ENCODE measurements at regions not wholly inside any gene's neighbourhood (a gene's known extent, or its start where the extent isn't known, plus 50 kb on each side); places are given as distances from the start of the nearest gene placed in this dataset.

DNA sequence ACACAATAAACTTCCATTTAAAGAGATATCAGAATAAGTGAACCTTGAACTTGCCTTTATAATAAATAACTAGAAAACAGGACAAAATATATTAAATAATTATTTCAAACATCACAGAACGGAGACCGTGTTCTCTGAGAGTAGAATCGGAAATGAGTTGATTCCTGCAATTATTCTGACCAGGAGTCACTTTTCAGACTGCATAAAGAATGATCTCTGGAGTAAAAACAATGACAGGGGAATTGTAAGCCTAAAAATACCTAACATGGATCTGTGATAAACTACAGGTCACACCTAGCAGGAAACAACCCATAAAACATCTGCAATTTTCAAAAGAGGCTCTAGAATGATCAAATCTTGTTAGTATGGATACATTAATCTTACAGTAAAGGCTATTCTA, 577.5 kb upstream of the SORCS1 start:
- Histone ChIP-seq H3K27ac (ENCODE audit: low read depth, low read length) (no peak overlapping the region), H3K9ac (ENCODE audit: low read length) (no peak overlapping the region), H3K9me3 (ENCODE audit: low read length) (no peaks in the 10 kb centered on the region)

GRCh38 chr10:107740962-107741690, 576.6 kb upstream of the SORCS1 start:
- H3K9ac ChIP-seq (ENCODE audit: low read length), result no peak overlapping the region
- no peaks in the 10 kb centered on the region for H3K27me3 ChIP-seq (ENCODE audit: control insufficient read depth in 1 of 2, insufficient read depth in 2 of 2, low read length in 2 of 2)
- no peaks in the 10 kb centered on the region for H3K9me3 ChIP-seq (ENCODE audit: low read length)
- H3K36me3 ChIP-seq (ENCODE audit: insufficient read depth, low read length), result no peaks in the 10 kb centered on the region
- H3K4me1 ChIP-seq (ENCODE audit: insufficient read depth, low read length), result no peaks in the 10 kb centered on the region
- peak overlapping the region in 1 of 2 donors; percentile 35 for H3K4me3 ChIP-seq (ENCODE audit: low read depth in 1 of 2, low read length in 2 of 2)
- H3K27ac ChIP-seq (ENCODE audit: low read depth, low read length), result no peak overlapping the region

More for the DNA sequence above, 577.5 kb upstream of the SORCS1 start:
- Histone ChIP-seq H3K4me1 (ENCODE audit: insufficient read depth, low read length) (no peaks in the 10 kb centered on the region), H3K27me3 (ENCODE audit: control insufficient read depth in 1 of 2, insufficient read depth in 2 of 2, low read length in 2 of 2) (no peaks in the 10 kb centered on the region), H3K36me3 (ENCODE audit: insufficient read depth, low read length) (no peaks in the 10 kb centered on the region), H3K4me3 (ENCODE audit: low read depth in 1 of 2, low read length in 2 of 2) (no peak overlapping the region)

GRCh38 chr10:107739951-107740350, 575.4 kb upstream of the SORCS1 start:
- Histone ChIP-seq H3K36me3 (ENCODE audit: insufficient read depth, low read length) (no peaks in the 10 kb centered on the region), H3K4me3 (ENCODE audit: low read depth in 1 of 2, low read length in 2 of 2) (no peak overlapping the region), H3K9ac (ENCODE audit: low read length) (no peak overlapping the region), H3K4me1 (ENCODE audit: insufficient read depth, low read length) (no peaks in the 10 kb centered on the region), H3K27ac (ENCODE audit: low read depth, low read length) (no peak overlapping the region), H3K27me3 (ENCODE audit: control insufficient read depth in 1 of 2, insufficient read depth in 2 of 2, low read length in 2 of 2) (no peaks in the 10 kb centered on the region), H3K9me3 (ENCODE audit: low read length) (no peaks in the 10 kb centered on the region)

DNA sequence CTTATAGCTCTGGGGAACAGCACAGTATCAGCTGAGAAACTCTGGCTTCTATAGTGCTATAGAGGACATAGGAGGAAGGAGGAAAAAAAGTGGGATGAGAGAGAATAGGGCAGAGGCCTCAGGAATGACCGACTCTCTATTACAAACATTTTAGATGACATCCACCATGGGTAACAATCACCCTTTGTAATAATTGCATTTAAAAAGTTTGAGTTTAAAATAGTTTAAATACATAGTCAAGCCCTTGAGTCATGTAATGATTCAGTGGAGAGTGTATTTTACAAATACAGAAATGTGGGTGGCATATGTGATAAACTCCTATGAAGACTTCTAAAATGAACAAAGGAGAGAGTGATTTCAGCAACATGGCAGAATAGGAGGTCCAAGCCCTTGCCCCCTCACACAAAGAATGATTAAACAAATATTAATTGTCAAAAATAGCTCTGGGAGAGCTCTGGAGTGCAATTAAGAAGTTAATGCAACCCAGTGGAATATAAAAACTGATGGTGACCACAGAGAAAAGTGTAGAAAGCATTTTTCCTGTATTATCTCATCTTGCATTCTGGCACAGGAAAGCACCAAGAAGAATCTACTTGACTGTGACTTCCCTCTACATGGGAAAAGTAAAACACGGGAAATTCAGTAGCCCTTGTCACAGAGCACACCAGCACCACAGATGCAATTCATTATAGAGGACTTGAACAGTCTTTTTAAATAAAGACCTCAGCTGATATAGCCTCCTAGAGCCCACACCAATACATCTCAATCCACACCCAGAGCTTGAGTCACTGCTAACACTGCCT, 569.0 kb upstream of the SORCS1 start:
- no peak overlapping the region for H3K9ac ChIP-seq (ENCODE audit: low read length)
- no peaks in the 10 kb centered on the region for H3K27me3 ChIP-seq (ENCODE audit: control insufficient read depth in 1 of 2, insufficient read depth in 2 of 2, low read length in 2 of 2)
- H3K4me1 ChIP-seq (ENCODE audit: insufficient read depth, low read length), result no peaks in the 10 kb centered on the region
- H3K27ac ChIP-seq (ENCODE audit: low read depth, low read length), result no peak overlapping the region
- no peaks in the 10 kb centered on the region for H3K9me3 ChIP-seq (ENCODE audit: low read length)
- H3K4me3 ChIP-seq (ENCODE audit: low read depth in 1 of 2, low read length in 2 of 2), result no peak overlapping the region
- no peaks in the 10 kb centered on the region for H3K36me3 ChIP-seq (ENCODE audit: insufficient read depth, low read length)

- Histone ChIP-seq H3K9ac (ENCODE audit: low read length) (no peak overlapping the region), H3K36me3 (ENCODE audit: insufficient read depth, low read length) (no peaks in the 10 kb centered on the region), H3K4me1 (ENCODE audit: insufficient read depth, low read length) (no peaks in the 10 kb centered on the region), H3K27ac (ENCODE audit: low read depth, low read length) (no peak overlapping the region), H3K9me3 (ENCODE audit: low read length) (no peaks in the 10 kb centered on the region), H3K27me3 (ENCODE audit: control insufficient read depth in 1 of 2, insufficient read depth in 2 of 2, low read length in 2 of 2) (no peaks in the 10 kb centered on the region), H3K4me3 (ENCODE audit: low read depth in 1 of 2, low read length in 2 of 2) (no peak overlapping the region)
Measured at GRCh38 chr10:107732045-107732444, 567.5 kb upstream of the SORCS1 start.

- Histone ChIP-seq H3K9me3 (ENCODE audit: low read length) (no peaks in the 10 kb centered on the region), H3K36me3 (ENCODE audit: insufficient read depth, low read length) (no peaks in the 10 kb centered on the region), H3K9ac (ENCODE audit: low read length) (no peak overlapping the region), H3K27ac (ENCODE audit: low read depth, low read length) (no peak overlapping the region), H3K4me3 (ENCODE audit: low read depth in 1 of 2, low read length in 2 of 2) (no peak overlapping the region), H3K27me3 (ENCODE audit: control insufficient read depth in 1 of 2, insufficient read depth in 2 of 2, low read length in 2 of 2) (no peaks in the 10 kb centered on the region), H3K4me1 (ENCODE audit: insufficient read depth, low read length) (no peaks in the 10 kb centered on the region)
Measured at GRCh38 chr10:107728807-107729206, 564.3 kb upstream of the SORCS1 start.

DNA sequence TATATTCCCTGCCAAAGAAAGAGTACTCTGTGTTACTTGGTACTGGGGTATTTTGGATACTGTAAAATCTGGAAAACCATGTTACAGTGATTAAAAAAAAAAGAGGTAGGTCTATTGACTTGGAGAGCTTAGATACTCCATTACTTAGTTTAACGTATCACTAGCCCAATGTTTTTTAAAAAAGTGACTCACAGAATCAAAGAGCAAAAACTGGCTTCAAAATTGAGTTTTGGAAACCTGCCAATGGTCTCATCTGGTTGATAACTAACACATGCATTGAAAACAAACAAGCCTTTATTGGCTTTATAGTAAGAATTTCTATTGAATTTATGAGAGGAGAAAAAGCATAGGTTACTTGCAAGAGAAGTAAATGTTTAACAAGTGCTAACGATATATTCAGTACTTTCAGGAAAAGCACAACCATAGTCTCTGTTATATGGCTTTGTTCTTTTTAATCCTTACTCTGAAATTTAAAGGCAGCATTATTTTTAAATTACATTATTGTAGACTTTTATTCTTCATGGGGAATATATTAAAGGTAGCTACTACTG, 563.3 kb upstream of the SORCS1 start:
- no peaks in the 10 kb centered on the region for H3K4me1 ChIP-seq (ENCODE audit: insufficient read depth, low read length)
- no peaks in the 10 kb centered on the region for H3K36me3 ChIP-seq (ENCODE audit: insufficient read depth, low read length)
- no peak overlapping the region for H3K27ac ChIP-seq (ENCODE audit: low read depth, low read length)
- H3K9me3 ChIP-seq (ENCODE audit: low read length), result no peaks in the 10 kb centered on the region
- H3K4me3 ChIP-seq (ENCODE audit: low read depth in 1 of 2, low read length in 2 of 2), result no peak overlapping the region
- no peaks in the 10 kb centered on the region for H3K27me3 ChIP-seq (ENCODE audit: control insufficient read depth in 1 of 2, insufficient read depth in 2 of 2, low read length in 2 of 2)
- H3K9ac ChIP-seq (ENCODE audit: low read length), result no peak overlapping the region

DNA sequence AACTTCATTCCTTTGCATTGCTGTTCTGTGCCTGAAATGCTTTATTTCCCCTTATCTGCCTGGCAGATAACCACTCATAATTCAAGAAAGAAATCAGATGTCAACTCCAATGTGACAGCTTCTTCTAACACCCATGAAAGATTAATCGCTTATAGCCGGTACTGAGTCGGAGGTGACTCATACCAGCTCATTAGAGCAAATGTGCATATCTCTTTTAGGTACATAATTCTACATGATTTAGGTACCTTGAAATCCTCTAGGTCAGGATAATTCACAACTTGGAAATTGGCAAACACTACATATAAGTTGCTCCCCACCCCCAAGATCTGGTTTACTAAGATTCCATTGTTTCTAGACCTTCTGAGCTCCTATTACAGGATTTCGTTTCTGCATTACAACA, 554.4 kb upstream of the SORCS1 start:
- H3K27ac ChIP-seq (ENCODE audit: low read depth, low read length), result no peak overlapping the region
- no peaks in the 10 kb centered on the region for H3K4me1 ChIP-seq (ENCODE audit: insufficient read depth, low read length)
- no peaks in the 10 kb centered on the region for H3K36me3 ChIP-seq (ENCODE audit: insufficient read depth, low read length)
- no peaks in the 10 kb centered on the region for H3K27me3 ChIP-seq (ENCODE audit: control insufficient read depth in 1 of 2, insufficient read depth in 2 of 2, low read length in 2 of 2)
- no peak overlapping the region for H3K4me3 ChIP-seq (ENCODE audit: low read depth in 1 of 2, low read length in 2 of 2)
- no peaks in the 10 kb centered on the region for H3K9me3 ChIP-seq (ENCODE audit: low read length)
- no peak overlapping the region for H3K9ac ChIP-seq (ENCODE audit: low read length)

DNA sequence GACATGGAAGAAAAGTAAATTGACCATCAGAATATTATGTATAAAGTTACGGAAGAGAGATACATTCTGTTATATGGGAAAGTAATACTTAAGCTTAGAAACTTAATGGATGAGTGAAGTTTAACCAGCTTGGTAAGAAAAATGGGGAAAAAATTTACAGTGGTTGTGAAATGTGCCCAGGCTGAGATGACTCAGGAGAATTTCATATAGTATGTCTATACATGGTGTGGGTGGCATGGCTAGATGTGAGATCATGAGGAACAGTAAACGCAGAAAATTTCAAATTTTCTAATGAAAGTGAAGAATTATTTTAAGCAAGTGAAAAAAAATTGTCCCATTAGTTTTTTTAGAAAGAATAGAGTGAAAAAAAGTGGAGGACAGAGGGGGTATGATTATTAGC, 552.5 kb upstream of the SORCS1 start:
- no peak overlapping the region for H3K27ac ChIP-seq (ENCODE audit: low read depth, low read length)
- no peak overlapping the region for H3K4me3 ChIP-seq (ENCODE audit: low read depth in 1 of 2, low read length in 2 of 2)
- H3K36me3 ChIP-seq (ENCODE audit: insufficient read depth, low read length), result no peaks in the 10 kb centered on the region
- no peaks in the 10 kb centered on the region for H3K4me1 ChIP-seq (ENCODE audit: insufficient read depth, low read length)
- H3K27me3 ChIP-seq (ENCODE audit: control insufficient read depth in 1 of 2, insufficient read depth in 2 of 2, low read length in 2 of 2), result no peaks in the 10 kb centered on the region
- H3K9me3 ChIP-seq (ENCODE audit: low read length), result no peaks in the 10 kb centered on the region
- H3K9ac ChIP-seq (ENCODE audit: low read length), result no peak overlapping the region

GRCh38 chr10:107715565-107715964, 551.1 kb upstream of the SORCS1 start:
- no peak overlapping the region for H3K27ac ChIP-seq (ENCODE audit: low read depth, low read length)
- H3K27me3 ChIP-seq (ENCODE audit: control insufficient read depth in 1 of 2, insufficient read depth in 2 of 2, low read length in 2 of 2), result no peaks in the 10 kb centered on the region
- H3K9ac ChIP-seq (ENCODE audit: low read length), result no peak overlapping the region
- H3K36me3 ChIP-seq (ENCODE audit: insufficient read depth, low read length), result no peaks in the 10 kb centered on the region
- no peaks in the 10 kb centered on the region for H3K9me3 ChIP-seq (ENCODE audit: low read length)
- no peaks in the 10 kb centered on the region for H3K4me1 ChIP-seq (ENCODE audit: insufficient read depth, low read length)
- H3K4me3 ChIP-seq (ENCODE audit: low read depth in 1 of 2, low read length in 2 of 2), result no peak overlapping the region

DNA sequence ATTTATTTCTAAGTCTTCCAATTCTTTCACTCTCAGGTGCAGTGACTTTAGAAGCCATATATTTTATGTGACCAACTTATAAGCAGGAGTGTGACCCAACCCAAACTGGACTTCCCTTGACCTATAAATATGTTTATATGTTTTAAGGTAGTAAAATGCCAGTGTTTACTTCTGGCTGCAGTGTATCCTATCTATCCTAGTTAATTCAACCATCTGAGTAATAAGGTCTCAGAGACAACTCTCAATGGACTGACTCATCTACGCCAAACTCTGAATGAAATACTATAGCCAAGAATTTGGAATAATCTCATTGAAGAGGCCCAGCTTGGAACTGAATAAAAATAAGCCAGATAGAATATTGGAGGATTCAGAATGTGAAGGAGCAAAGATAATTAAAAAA, 544.5 kb upstream of the SORCS1 start:
- H3K4me1 ChIP-seq (ENCODE audit: insufficient read depth, low read length), result no peaks in the 10 kb centered on the region
- no peak overlapping the region for H3K9ac ChIP-seq (ENCODE audit: low read length)
- no peaks in the 10 kb centered on the region for H3K9me3 ChIP-seq (ENCODE audit: low read length)
- H3K36me3 ChIP-seq (ENCODE audit: insufficient read depth, low read length), result no peaks in the 10 kb centered on the region
- no peaks in the 10 kb centered on the region for H3K27me3 ChIP-seq (ENCODE audit: control insufficient read depth in 1 of 2, insufficient read depth in 2 of 2, low read length in 2 of 2)
- H3K4me3 ChIP-seq (ENCODE audit: low read depth in 1 of 2, low read length in 2 of 2), result no peak overlapping the region
- H3K27ac ChIP-seq (ENCODE audit: low read depth, low read length), result no peak overlapping the region

Data from muscle layer of colon (tissue), 2 donors.